ENCODE measurements at regions not wholly inside any gene's neighbourhood (a gene's known extent, or its start where the extent isn't known, plus 50 kb on each side); places are given as distances from the start of the nearest gene placed in this dataset.

- no peaks in the 10 kb centered on the region; the same call in 1 of the 2 replicates for H3K27me3 ChIP-seq (ENCODE audit: insufficient read depth, low read length)
- H3K79me1 ChIP-seq (ENCODE audit: insufficient read depth, low read depth, low read length, poor library complexity, severe bottlenecking) = no peaks in the 10 kb centered on the region
- peaks cover 3% of the 10 kb centered on the region; the same call in 1 of the 2 replicates for H3K4me1 ChIP-seq (ENCODE audit: insufficient read depth, low read length)
- Mint-ChIP-seq H3K27me3 (ENCODE audit: low read depth) (peaks cover 74% of the 10 kb centered on the region), H3K4me3 (no peak overlapping the region), H3K4me1 (peaks cover 30 to 31% of the 10 kb centered on the region in 2 experiments), H3K27ac (no peak overlapping the region), H3K9me3 (peaks cover 4 to 6% of the 10 kb centered on the region in 2 experiments), H3K36me3 (ENCODE audit: insufficient read depth in 1 of 3, low read depth in 3 of 3) (peaks cover 0 to 8% (median 3%) of the 10 kb centered on the region in 3 experiments; a peak in 5 of 7 replicates)
- H3K23ac ChIP-seq (ENCODE audit: insufficient read length, low read depth, low read length) = no peak overlapping the region
- TF ChIP-seq CTCF (conservative IDR thresholded peaks at IDR 0.05) = no peak
- no peak overlapping the region for H3K27ac ChIP-seq (ENCODE audit: insufficient read length, low read depth, low read length)
- no peak overlapping the region for H4K8ac ChIP-seq (replicated peaks; ENCODE audit: insufficient read length, low read depth, low read length)
- H3K9me3 ChIP-seq (ENCODE audit: control insufficient read depth, low read depth, low read length) = no peaks in the 10 kb centered on the region
- no peak overlapping the region for H3K4ac ChIP-seq (ENCODE audit: low read depth, low read length)
- H4K20me1 ChIP-seq (ENCODE audit: control insufficient read depth, insufficient read depth, insufficient read length) = no peaks in the 10 kb centered on the region
- H3K23me2 ChIP-seq (ENCODE audit: insufficient read length, low read depth, low read length, poor library complexity, severe bottlenecking) = no peaks in the 10 kb centered on the region
- no peak overlapping the region for H3K4me2 ChIP-seq (ENCODE audit: insufficient read depth, insufficient read length, low read length)
- WGBS (ENCODE audit: extremely low coverage, insufficient read length, low lambda C conversion rate) = no CpG with 5 or more reads among the region's 11 CpGs
- no peak overlapping the region for H3K18ac ChIP-seq (ENCODE audit: insufficient read length, low read depth, low read length)
- no peaks in the 10 kb centered on the region for H3K79me2 ChIP-seq (ENCODE audit: insufficient read depth, low read length)
- no peak overlapping the region for H2BK12ac ChIP-seq (ENCODE audit: insufficient read length, low read depth, low read length)
- no peak overlapping the region for H3T11ph ChIP-seq (ENCODE audit: low read length)
- H4K91ac ChIP-seq (ENCODE audit: insufficient read length, low read depth, low read length) = no peak overlapping the region
- H3K9ac ChIP-seq (ENCODE audit: extremely low read depth, insufficient read length, low read length) = no peak overlapping the region
- no peak overlapping the region for H2AFZ ChIP-seq (ENCODE audit: low read length)
- no peak overlapping the region for H3K56ac ChIP-seq (ENCODE audit: insufficient read length, low read depth, low read length)
- no peak overlapping the region for H2AK5ac ChIP-seq (ENCODE audit: insufficient read length, low read length)
- H2BK20ac ChIP-seq (ENCODE audit: low read depth, low read length, poor library complexity, severe bottlenecking) = no peak overlapping the region
- H2BK5ac ChIP-seq (ENCODE audit: insufficient read length, low read length) = no peak overlapping the region
- H2BK15ac ChIP-seq (ENCODE audit: low read depth, low read length) = no peak overlapping the region
- no peak overlapping the region for H2BK120ac ChIP-seq (ENCODE audit: low read depth, low read length, poor library complexity, severe bottlenecking)
- H3K14ac ChIP-seq (ENCODE audit: insufficient read depth, low read length) = no peak overlapping the region
- no peak overlapping the region for H4K5ac ChIP-seq (ENCODE audit: insufficient read length, low read depth, low read length)
- no peak for DNase-seq
Observed at GRCh38 chr7:41054960-41055661, 647.8 kb downstream of the INHBA start.

Data from H9 (cell line).